Activated T-cell treated with anti-CD3 and anti-CD28 coated beads, Interleukin-2, amount 50 U/mL, for 4 hours (primary cell): ENCODE measurements at regions not wholly inside any gene's neighbourhood (a gene's known extent, or its start where the extent isn't known, plus 50 kb on each side); places are given as distances from the start of the nearest gene placed in this dataset.

Experiments
- ATAC-seq, 2 donors: fragments of 200-7000 bp; cut with Tn5 transposase; one replicate each; pipeline ENCODE4 v1.10.0; 2021
- DNase-seq: peaks from one replicate; pipeline ENCODE4 v3.0.0-alpha.2; 2020
- H3K27me3 Mint-ChIP-seq: one replicate; pipeline ENCODE4 v1.8.0; 2021; ENCODE audit warnings: low read depth, mixed read lengths
- H3K36me3 Mint-ChIP-seq: one replicate; pipeline ENCODE4 v1.8.0; 2022; ENCODE audit warnings: mixed read lengths; ENCODE audit not compliant: insufficient read depth
- H3K4me1 Mint-ChIP-seq: one replicate; pipeline ENCODE4 v1.8.0; 2021; ENCODE audit warnings: low read depth, mixed read lengths
- H3K4me3 Mint-ChIP-seq: one replicate; pipeline ENCODE4 v1.8.0; 2021; ENCODE audit warnings: mild to moderate bottlenecking, moderate library complexity, mixed read lengths
- H3K9me3 Mint-ChIP-seq: one replicate; pipeline ENCODE4 v1.8.0; 2021; ENCODE audit warnings: mixed read lengths

- H3K27me3 Mint-ChIP-seq: no peaks in the 10 kb centered on the region
- H3K4me1 Mint-ChIP-seq: no peaks in the 10 kb centered on the region
- no peak for ATAC-seq
- H3K4me3 Mint-ChIP-seq: no peak overlapping the region
- no peak for DNase-seq
- no peaks in the 10 kb centered on the region for H3K9me3 Mint-ChIP-seq
- H3K36me3 Mint-ChIP-seq: no peaks in the 10 kb centered on the region
Measured at GRCh38 chr15:53297828-53298227, 461.6 kb downstream of the WDR72 start.

GRCh38 chr15:53296603-53297002 is 462.9 kb downstream of the WDR72 start:
- Mint-ChIP-seq H3K4me3 (no peak overlapping the region), H3K4me1 (no peaks in the 10 kb centered on the region), H3K9me3 (no peaks in the 10 kb centered on the region), H3K36me3 (no peaks in the 10 kb centered on the region), H3K27me3 (no peaks in the 10 kb centered on the region)
- no peak for ATAC-seq
- no peak for DNase-seq

- Mint-ChIP-seq H3K9me3 (no peaks in the 10 kb centered on the region), H3K27me3 (no peaks in the 10 kb centered on the region)
Measured at GRCh38 chr15:53295574-53295973, 463.9 kb downstream of the WDR72 start.

GRCh38 chr15:53288542-53288941 is 470.9 kb downstream of the WDR72 start:
- H3K4me1 Mint-ChIP-seq: no peaks in the 10 kb centered on the region
- no peaks in the 10 kb centered on the region for H3K27me3 Mint-ChIP-seq
- H3K4me3 Mint-ChIP-seq: no peak overlapping the region
- ATAC-seq (no peak), DNase-seq (no peak)
- H3K36me3 Mint-ChIP-seq: no peaks in the 10 kb centered on the region
- no peaks in the 10 kb centered on the region for H3K9me3 Mint-ChIP-seq

More at GRCh38 chr15:53295574-53295973, 463.9 kb downstream of the WDR72 start:
- ATAC-seq (no peak), DNase-seq (no peak)
- no peaks in the 10 kb centered on the region for H3K4me1 Mint-ChIP-seq
- no peak overlapping the region for H3K4me3 Mint-ChIP-seq
- H3K36me3 Mint-ChIP-seq: no peaks in the 10 kb centered on the region

GRCh38 chr15:53274630-53275029 is 484.5 kb upstream of the ONECUT1 start:
- H3K27me3 Mint-ChIP-seq: peaks cover 8% of the 10 kb centered on the region
- no peaks in the 10 kb centered on the region for H3K36me3 Mint-ChIP-seq
- no peak for ATAC-seq
- H3K9me3 Mint-ChIP-seq: peaks cover 3% of the 10 kb centered on the region
- no peaks in the 10 kb centered on the region for H3K4me1 Mint-ChIP-seq
- no peak overlapping the region for H3K4me3 Mint-ChIP-seq
- no peak for DNase-seq

- H3K4me1 Mint-ChIP-seq: no peaks in the 10 kb centered on the region
- H3K4me3 Mint-ChIP-seq: no peak overlapping the region
- H3K9me3 Mint-ChIP-seq: peaks cover 3% of the 10 kb centered on the region
- ATAC-seq: no peak
- no peak for DNase-seq
- H3K27me3 Mint-ChIP-seq: peaks cover 8% of the 10 kb centered on the region
- no peaks in the 10 kb centered on the region for H3K36me3 Mint-ChIP-seq
Measured at GRCh38 chr15:53272116-53272515, 482.0 kb upstream of the ONECUT1 start.

GRCh38 chr15:53266176-53266575 is 476.0 kb upstream of the ONECUT1 start:
- ATAC-seq (no peak), DNase-seq (no peak)
- Mint-ChIP-seq H3K36me3 (no peaks in the 10 kb centered on the region), H3K27me3 (no peaks in the 10 kb centered on the region), H3K4me3 (no peak overlapping the region), H3K9me3 (no peaks in the 10 kb centered on the region), H3K4me1 (no peaks in the 10 kb centered on the region)

GRCh38 chr15:53260647-53261046 is 470.5 kb upstream of the ONECUT1 start:
- Mint-ChIP-seq H3K4me1 (no peaks in the 10 kb centered on the region), H3K36me3 (no peaks in the 10 kb centered on the region), H3K9me3 (no peaks in the 10 kb centered on the region), H3K4me3 (no peak overlapping the region), H3K27me3 (no peaks in the 10 kb centered on the region)
- DNase-seq (no peak), ATAC-seq (no peak)

- no peaks in the 10 kb centered on the region for H3K9me3 Mint-ChIP-seq
- no peaks in the 10 kb centered on the region for H3K36me3 Mint-ChIP-seq
- no peak for DNase-seq
- H3K27me3 Mint-ChIP-seq: no peaks in the 10 kb centered on the region
- H3K4me1 Mint-ChIP-seq: no peaks in the 10 kb centered on the region
- H3K4me3 Mint-ChIP-seq: no peak overlapping the region
- ATAC-seq: no peak
Measured at GRCh38 chr15:53256457-53256856, 466.3 kb upstream of the ONECUT1 start.

- Mint-ChIP-seq H3K4me1 (no peaks in the 10 kb centered on the region), H3K9me3 (no peaks in the 10 kb centered on the region), H3K4me3 (no peak overlapping the region), H3K27me3 (no peaks in the 10 kb centered on the region), H3K36me3 (no peaks in the 10 kb centered on the region)
- no peak for DNase-seq
- no peak for ATAC-seq
Measured at GRCh38 chr15:53256043-53256442, 465.9 kb upstream of the ONECUT1 start.

- DNase-seq (no peak), ATAC-seq (no peak)
- H3K9me3 Mint-ChIP-seq: no peaks in the 10 kb centered on the region
- no peaks in the 10 kb centered on the region for H3K4me1 Mint-ChIP-seq
- no peaks in the 10 kb centered on the region for H3K36me3 Mint-ChIP-seq
- H3K27me3 Mint-ChIP-seq: no peaks in the 10 kb centered on the region
- H3K4me3 Mint-ChIP-seq: no peak overlapping the region
Measured at GRCh38 chr15:53251996-53252395, 461.9 kb upstream of the ONECUT1 start.

GRCh38 chr15:53251523-53251922 is 461.4 kb upstream of the ONECUT1 start:
- ATAC-seq (no peak), DNase-seq (no peak)
- H3K27me3 Mint-ChIP-seq: no peaks in the 10 kb centered on the region
- H3K4me3 Mint-ChIP-seq: no peak overlapping the region
- no peaks in the 10 kb centered on the region for H3K4me1 Mint-ChIP-seq
- no peaks in the 10 kb centered on the region for H3K36me3 Mint-ChIP-seq
- H3K9me3 Mint-ChIP-seq: no peaks in the 10 kb centered on the region

- Mint-ChIP-seq H3K9me3 (peaks cover 4% of the 10 kb centered on the region), H3K36me3 (no peaks in the 10 kb centered on the region), H3K4me1 (no peaks in the 10 kb centered on the region), H3K27me3 (no peaks in the 10 kb centered on the region), H3K4me3 (no peak overlapping the region)
- no peak for ATAC-seq
- no peak for DNase-seq
Measured at GRCh38 chr15:53247041-53247708, 457.0 kb upstream of the ONECUT1 start.

GRCh38 chr15:53246404-53246803 is 456.3 kb upstream of the ONECUT1 start:
- Mint-ChIP-seq H3K36me3 (no peaks in the 10 kb centered on the region), H3K4me1 (no peaks in the 10 kb centered on the region), H3K9me3 (peaks cover 4% of the 10 kb centered on the region), H3K27me3 (no peaks in the 10 kb centered on the region), H3K4me3 (no peak overlapping the region)
- DNase-seq (no peak), ATAC-seq (no peak)

- DNase-seq (no peak), ATAC-seq (no peak)
- no peak overlapping the region for H3K4me3 Mint-ChIP-seq
- no peaks in the 10 kb centered on the region for H3K27me3 Mint-ChIP-seq
- H3K9me3 Mint-ChIP-seq: no peaks in the 10 kb centered on the region
- no peaks in the 10 kb centered on the region for H3K4me1 Mint-ChIP-seq
- H3K36me3 Mint-ChIP-seq: no peaks in the 10 kb centered on the region
Measured at GRCh38 chr15:53233801-53234200, 443.7 kb upstream of the ONECUT1 start.

GRCh38 chr15:53230473-53230872 is 440.3 kb upstream of the ONECUT1 start:
- no peaks in the 10 kb centered on the region for H3K27me3 Mint-ChIP-seq
- no peaks in the 10 kb centered on the region for H3K9me3 Mint-ChIP-seq
- no peaks in the 10 kb centered on the region for H3K36me3 Mint-ChIP-seq
- DNase-seq (no peak), ATAC-seq (no peak)
- H3K4me1 Mint-ChIP-seq: no peaks in the 10 kb centered on the region
- H3K4me3 Mint-ChIP-seq: no peak overlapping the region
